Smooth muscle cell (in vitro differentiated cells): ENCODE measurements at regions not wholly inside any gene's neighbourhood (a gene's known extent, or its start where the extent isn't known, plus 50 kb on each side); places are given as distances from the start of the nearest gene placed in this dataset.
"Not testable (repeated sequence)": the region's sequence is repeated elsewhere in the genome, so short reads cannot be mapped to it uniquely, and the experiment has no call there.

Source experiments
- DNase-seq: peaks from one replicate; lab custom pipeline; 2025; ENCODE audit not compliant: unreplicated experiment; lab: John Stamatoyannopoulos, UW
- H2AFZ ChIP-seq: fragments of 200-600 bp; sonication (generic); 2 replicates; pipeline ENCODE4 v1.6.0; 2016; ENCODE audit warnings: antibody characterized with exemption, low read depth, mild to moderate bottlenecking
- H3F3A ChIP-seq: fragments of 200-600 bp; sonication (generic); 2 replicates; pipeline ENCODE4 v1.6.0; 2017; ENCODE audit warnings: antibody characterized with exemption, low read depth
- H3K27ac ChIP-seq: fragments of 200-600 bp; sonication (generic); 2 replicates; pipeline ENCODE4 v1.5.1; 2016; ENCODE audit warnings: low read depth, mild to moderate bottlenecking
- H3K27me3 ChIP-seq: fragments of 200-600 bp; sonication (generic); 2 replicates; pipeline ENCODE4 v1.6.1; 2016; ENCODE audit warnings: low read depth, mild to moderate bottlenecking
- H3K36me3 ChIP-seq: fragments of 200-600 bp; sonication (generic); 2 replicates; pipeline ENCODE4 v1.5.1; 2016; ENCODE audit warnings: low read depth
- H3K4me1 ChIP-seq: fragments of 200-600 bp; sonication (generic); 2 replicates; pipeline ENCODE4 v1.5.1; 2016; ENCODE audit warnings: low read depth
- H3K4me2 ChIP-seq: fragments of 200-600 bp; sonication (generic); 2 replicates; pipeline ENCODE4 v1.6.0; 2016; ENCODE audit warnings: mild to moderate bottlenecking
- H3K4me3 ChIP-seq: fragments of 200-600 bp; sonication (generic); 2 replicates; pipeline ENCODE4 v1.5.1; 2016; ENCODE audit warnings: mild to moderate bottlenecking
- H3K79me2 ChIP-seq: fragments of 200-600 bp; sonication (generic); 2 replicates; pipeline ENCODE4 v1.6.0; 2016; ENCODE audit warnings: low read depth, mild to moderate bottlenecking
- H3K9ac ChIP-seq: fragments of 200-600 bp; sonication (generic); 2 replicates; pipeline ENCODE4 v1.6.0; 2016; ENCODE audit warnings: low read depth
- H3K9me3 ChIP-seq: fragments of 200-600 bp; sonication (generic); replicated peaks from 2 replicates; pipeline ENCODE4 v1.5.1; 2016; ENCODE audit warnings: low read depth
- H4K20me1 ChIP-seq: fragments of 200-600 bp; sonication (generic); 2 replicates; pipeline ENCODE4 v1.6.0; 2016; ENCODE audit warnings: low read depth
- CTCF ChIP-seq: fragments of 200-600 bp; sonication (generic); IDR thresholded peaks from 2 replicates; pipeline ENCODE4 v1.5.1; 2017; ENCODE audit warnings: borderline replicate concordance, mild to moderate bottlenecking, antibody characterized with exemption; ENCODE audit not compliant: insufficient read depth, poor library complexity, severe bottlenecking
- WGBS: methylation state at CpG from one replicate; pipeline ENCODE4 v1.1.7; 2016; ENCODE audit warnings: low lambda C conversion rate; 5-methylcytosine and 5-hydroxymethylcytosine counted together

GRCh38 chr1:101174722-101175121 is 62.1 kb upstream of the S1PR1 start:
- Histone ChIP-seq H3K79me2 (no peaks in the 10 kb centered on the region), H3K27me3 (no peaks in the 10 kb centered on the region), H3K9ac (no peak overlapping the region), H3K4me2 (peak overlapping the region; percentile 10), H3F3A (no peaks in the 10 kb centered on the region), H3K27ac (peak overlapping the region; percentile 63), H4K20me1 (no peaks in the 10 kb centered on the region), H3K36me3 (no peaks in the 10 kb centered on the region), H3K4me3 (no peak overlapping the region), H3K9me3 (no peaks in the 10 kb centered on the region), H2AFZ (no peak overlapping the region), H3K4me1 (no peaks in the 10 kb centered on the region)
- 60% methylated on average over 5 of the region's 5 CpGs for WGBS
- DNase-seq: no peak
- TF ChIP-seq CTCF: no peak

- WGBS: 98% methylated on average over 4 of the region's 4 CpGs
- H3K9ac ChIP-seq, H3K4me3 ChIP-seq, H3K79me2 ChIP-seq, H3F3A ChIP-seq, H3K36me3 ChIP-seq, DNase-seq, H3K27me3 ChIP-seq, H2AFZ ChIP-seq, H3K4me1 ChIP-seq, H4K20me1 ChIP-seq, H3K9me3 ChIP-seq: not testable (repeated sequence)
- Histone ChIP-seq H3K4me2 (peak overlapping the region; percentile 5), H3K27ac (peak overlapping the region; percentile 63)
These were observed 62.5 kb upstream of the S1PR1 start for GRCh38 chr1:101174298-101174697.

DNA sequence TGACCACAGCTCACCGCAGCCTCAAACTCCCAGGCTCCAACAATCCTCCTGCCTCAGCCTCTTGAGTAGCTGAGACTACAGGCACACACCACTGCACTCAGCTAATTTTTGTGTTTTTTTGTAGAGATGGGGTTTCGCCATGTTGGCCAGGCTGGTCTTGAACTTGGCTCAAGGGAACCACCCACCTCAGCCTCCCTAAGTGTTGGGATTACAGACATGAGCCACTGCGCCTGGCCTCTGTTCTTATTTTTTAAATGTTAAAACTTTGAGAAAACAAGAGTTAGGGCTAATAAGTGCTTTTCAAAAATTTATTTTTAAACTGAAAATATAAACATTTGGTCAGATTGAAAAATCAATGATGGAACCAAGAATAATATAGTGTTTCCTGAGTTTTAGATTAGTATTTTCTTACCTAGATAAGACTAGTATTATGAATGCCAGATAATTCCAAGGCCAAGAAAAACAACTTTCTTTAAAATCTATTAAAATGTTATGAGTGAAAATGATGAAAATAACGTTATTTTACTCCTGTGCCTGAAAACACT is 66.2 kb upstream of the S1PR1 start:
- Histone ChIP-seq H3K4me1 (peaks cover 10% of the 10 kb centered on the region), H2AFZ (no peak overlapping the region), H3K27ac (no peak overlapping the region), H3K27me3 (no peaks in the 10 kb centered on the region), H3K4me2 (no peak overlapping the region), H3F3A (no peaks in the 10 kb centered on the region), H4K20me1 (no peaks in the 10 kb centered on the region), H3K79me2 (no peaks in the 10 kb centered on the region), H3K4me3 (no peak overlapping the region), H3K9ac (no peak overlapping the region), H3K36me3 (no peaks in the 10 kb centered on the region), H3K9me3 (no peaks in the 10 kb centered on the region)
- TF ChIP-seq CTCF: no peak
- DNase-seq: no peak
- 98% methylated on average over 4 of the region's 4 CpGs for WGBS

- Histone ChIP-seq H3F3A (no peaks in the 10 kb centered on the region), H2AFZ (no peak overlapping the region), H3K27ac (no peak overlapping the region), H3K4me3 (no peak overlapping the region), H3K4me2 (no peak overlapping the region), H4K20me1 (no peaks in the 10 kb centered on the region), H3K9ac (no peak overlapping the region), H3K4me1 (peaks cover 12% of the 10 kb centered on the region), H3K36me3 (no peaks in the 10 kb centered on the region), H3K79me2 (no peaks in the 10 kb centered on the region), H3K9me3 (no peaks in the 10 kb centered on the region), H3K27me3 (no peaks in the 10 kb centered on the region)
- no peak for TF ChIP-seq CTCF
- no peak for DNase-seq
These were observed 68.9 kb upstream of the S1PR1 start for GRCh38 chr1:101167891-101168290.
